SH-SY5Y (cell line): ENCODE measurements at regions not wholly inside any gene's neighbourhood (a gene's known extent, or its start where the extent isn't known, plus 50 kb on each side); places are given as distances from the start of the nearest gene placed in this dataset.

Experiments used
- GATA2 ChIP-seq: IDR thresholded peaks from 2 replicates; pipeline ENCODE4 v1.6.1; 2011; ENCODE audit warnings: mild to moderate bottlenecking, low read depth, low read length
- GATA3 ChIP-seq: IDR thresholded peaks from 2 replicates; pipeline ENCODE4 v1.6.1; 2011; ENCODE audit warnings: low read depth, mild to moderate bottlenecking, low read length, moderate library complexity

DNA sequence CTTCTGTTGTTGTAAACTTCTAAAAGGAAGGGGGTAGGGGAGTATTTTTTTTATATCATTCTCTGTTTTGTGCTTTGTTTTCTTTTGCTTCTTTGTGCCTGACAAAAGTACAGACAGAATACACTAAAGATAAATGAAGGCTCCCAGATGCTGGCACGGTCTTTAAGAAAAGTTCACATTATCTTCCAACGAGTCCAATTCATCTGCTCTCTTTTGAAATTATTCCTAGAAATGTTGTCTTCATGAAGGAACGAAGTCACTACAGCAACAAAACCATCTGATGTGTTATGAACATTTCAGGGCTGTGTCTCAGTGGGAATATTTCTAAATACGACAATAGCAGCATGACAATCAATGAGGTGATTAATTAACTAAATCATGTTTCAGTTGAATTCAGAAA is 813.8 kb upstream of the HTR2C start:
- TF ChIP-seq GATA2: no peak
- no peak for TF ChIP-seq GATA3
